ELF-1 (cell line): ENCODE measurements at regions not wholly inside any gene's neighbourhood (a gene's known extent, or its start where the extent isn't known, plus 50 kb on each side); places are given as distances from the start of the nearest gene placed in this dataset.
A peak's percentile ranks its signal among the peaks of the same experiment; 100 is the strongest.
"Not testable (repeated sequence)": the region's sequence is repeated elsewhere in the genome, so short reads cannot be mapped to it uniquely, and the experiment has no call there.

Source experiments
- DNase-seq: peaks from one replicate; pipeline ENCODE4 v3.0.0-alpha.2; 2016; ENCODE audit warnings: low read depth, low spot score

DNA sequence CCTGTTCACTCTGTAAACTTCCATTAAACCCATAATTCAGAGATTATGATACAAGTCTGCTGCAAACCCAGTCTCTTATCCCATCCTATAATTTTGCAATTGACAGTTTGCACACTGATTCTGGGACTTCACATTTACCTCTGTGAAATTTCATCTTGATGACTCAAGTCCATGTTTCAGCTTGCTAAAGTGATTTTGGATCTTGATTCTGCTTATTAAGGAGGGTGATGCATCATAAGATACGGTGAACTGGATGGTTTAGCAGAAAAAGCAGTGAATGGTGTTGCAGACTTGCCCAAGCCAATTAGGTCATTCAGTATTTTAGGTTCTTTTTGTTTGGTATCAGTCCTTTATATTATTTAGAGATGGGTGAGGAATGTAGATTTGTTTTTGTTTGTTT is 125.5 kb upstream of the PODXL start:
- no peak for DNase-seq

DNA sequence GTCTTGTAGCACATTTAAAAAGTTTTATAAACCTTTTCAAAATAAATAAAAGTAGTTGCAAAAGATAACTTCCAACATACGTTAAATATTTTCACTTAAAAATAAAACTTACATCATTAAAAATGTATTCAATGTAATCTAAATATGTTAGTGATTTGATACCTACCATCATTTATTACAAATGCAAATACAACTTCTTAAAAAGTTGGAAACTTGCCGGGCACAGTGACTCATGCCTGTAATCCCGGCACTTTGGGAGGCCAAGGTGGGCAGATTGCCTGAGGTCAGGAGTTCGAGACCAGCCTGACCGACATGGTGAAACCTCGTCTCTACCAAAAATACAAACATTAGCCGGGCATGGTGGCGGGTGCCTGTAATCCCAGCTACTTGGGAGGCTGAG is 122.6 kb upstream of the PODXL start:
- DNase-seq: not testable (repeated sequence)

DNA sequence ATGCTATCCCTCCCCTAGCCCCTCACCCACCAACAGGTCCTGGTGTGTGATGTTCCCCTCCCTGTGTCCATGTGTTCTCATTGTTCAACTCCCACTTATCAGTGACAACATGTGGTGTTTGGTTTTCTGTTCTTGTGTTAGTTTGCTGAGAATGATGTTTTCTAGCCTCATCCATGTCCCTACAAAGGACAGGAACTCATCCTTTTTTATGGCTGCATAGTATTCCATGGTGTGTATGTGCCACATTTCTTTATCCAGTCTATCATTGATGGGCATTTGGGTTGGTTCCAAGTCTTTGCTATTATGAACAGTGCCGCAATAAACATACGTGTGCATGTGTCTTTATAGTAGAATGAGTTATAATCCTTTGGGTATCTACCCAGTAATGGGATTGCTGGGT is 120.4 kb upstream of the PODXL start:
- DNase-seq: not testable (repeated sequence)

DNA sequence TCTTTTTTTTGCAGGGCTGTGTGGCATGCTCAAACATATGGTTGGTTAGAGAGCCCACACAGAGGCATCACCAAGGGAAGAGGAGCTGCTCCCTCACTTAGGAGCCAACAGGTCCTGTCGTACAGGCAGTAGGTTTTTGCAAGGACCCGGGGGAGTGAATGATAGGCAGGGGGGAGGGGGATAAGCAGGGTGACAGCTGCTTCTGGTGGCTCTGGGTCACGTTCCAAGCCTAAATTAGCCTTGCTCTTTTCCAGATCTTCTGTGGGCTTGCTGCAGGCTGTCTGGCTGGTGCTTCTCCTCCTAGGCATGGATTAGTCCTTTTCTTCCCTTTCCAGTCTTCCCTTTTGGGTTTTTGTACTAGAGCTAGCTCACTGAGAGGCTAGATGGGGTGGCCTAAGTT is 117.7 kb upstream of the PODXL start:
- no peak for DNase-seq

DNA sequence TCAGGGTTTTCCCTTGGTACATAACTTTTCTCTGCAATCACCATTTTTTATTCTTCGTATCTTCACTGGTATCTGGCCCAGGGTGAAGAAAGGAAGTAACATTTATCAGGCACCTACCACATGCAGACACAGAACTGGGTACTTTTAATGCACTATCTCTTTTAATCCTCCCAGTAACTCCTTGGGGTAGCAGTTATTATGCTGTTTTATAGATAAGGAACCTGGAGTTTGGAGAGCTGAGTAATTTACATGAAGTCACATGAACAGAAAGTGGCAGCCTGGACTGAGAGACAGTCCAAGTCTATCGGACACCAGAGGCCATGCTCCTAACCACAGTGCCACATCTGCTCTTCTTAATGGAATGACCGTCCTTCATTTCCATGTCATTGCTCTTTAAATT is 117.1 kb upstream of the PODXL start:
- DNase-seq: no peak

DNA sequence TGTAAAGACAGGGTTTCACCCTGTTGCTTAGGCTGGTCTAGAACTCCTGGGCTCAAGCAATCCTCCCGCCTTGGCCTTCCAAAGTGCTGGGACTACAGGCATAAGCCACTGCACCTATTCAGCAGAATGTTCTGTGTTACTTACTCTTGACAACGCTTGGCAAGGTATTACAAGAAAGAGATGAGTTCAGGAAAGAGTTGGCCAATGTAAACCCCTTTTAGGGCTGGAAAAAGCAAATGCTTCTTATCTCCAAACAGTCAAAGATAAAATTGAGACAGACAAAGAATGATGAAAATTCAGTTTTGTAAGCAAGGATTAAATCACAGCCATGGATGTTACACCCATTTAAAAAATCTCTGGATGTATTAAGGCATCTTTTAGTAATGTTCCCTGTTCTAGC is 114.0 kb upstream of the PODXL start:
- no peak for DNase-seq

DNA sequence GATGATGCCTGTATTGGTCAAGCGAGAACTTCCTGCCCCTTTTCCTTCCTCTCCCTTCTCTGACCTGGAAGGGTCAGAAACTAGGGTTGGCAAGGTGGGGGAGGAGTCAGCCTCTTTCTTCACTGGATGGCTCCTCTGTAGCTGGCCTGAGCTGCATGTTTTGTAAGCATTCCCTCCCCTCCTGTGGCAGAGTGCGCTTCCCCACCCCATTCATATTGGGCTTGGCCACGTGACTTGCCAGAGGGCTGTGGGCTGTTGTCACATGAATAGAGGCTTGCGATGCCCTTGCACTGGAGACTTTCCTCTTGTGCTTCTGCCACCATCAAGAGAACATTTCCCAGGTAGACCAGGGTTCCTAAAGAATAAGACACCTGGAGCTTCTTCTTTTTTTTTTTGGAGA is 111.3 kb upstream of the PODXL start:
- DNase-seq: peak; percentile 57

DNA sequence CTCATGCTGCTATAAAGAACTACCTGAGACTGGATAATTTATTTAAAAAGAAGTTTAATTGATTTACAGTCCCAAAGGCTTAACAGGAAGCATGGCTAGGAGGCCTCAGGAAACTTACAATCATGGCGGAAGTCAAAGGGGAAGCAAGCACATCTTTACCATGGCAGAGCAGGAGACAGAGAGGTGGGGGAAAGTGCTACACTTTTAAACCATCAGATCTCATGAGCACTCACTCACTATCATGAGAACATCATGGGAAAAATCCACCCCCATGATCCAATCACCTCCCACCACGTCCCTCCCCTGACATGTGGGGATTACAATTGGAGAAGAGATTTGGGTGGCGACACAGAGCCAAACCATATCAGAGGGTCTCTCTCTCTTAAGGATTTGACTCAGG is 108.6 kb upstream of the PODXL start:
- DNase-seq: no peak

DNA sequence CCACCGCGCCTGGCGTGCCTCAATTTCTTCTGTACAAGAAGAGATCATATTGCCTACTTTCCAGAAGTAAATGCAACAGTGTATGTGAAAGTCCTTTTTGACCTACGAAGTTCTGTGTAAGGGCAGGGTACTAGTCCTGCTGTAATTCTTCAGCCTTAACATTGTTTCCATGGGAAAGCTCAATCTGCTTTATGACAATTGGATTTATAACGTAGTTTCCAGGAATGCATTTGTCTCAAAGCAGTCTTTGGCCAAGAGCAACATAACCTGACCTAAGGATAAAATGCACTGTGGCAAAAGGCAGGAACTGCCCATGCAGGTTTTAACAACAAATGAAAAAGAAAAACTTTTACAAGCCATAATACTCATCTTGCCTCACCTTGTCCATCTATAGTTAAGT is 108.1 kb upstream of the PODXL start:
- no peak for DNase-seq

DNA sequence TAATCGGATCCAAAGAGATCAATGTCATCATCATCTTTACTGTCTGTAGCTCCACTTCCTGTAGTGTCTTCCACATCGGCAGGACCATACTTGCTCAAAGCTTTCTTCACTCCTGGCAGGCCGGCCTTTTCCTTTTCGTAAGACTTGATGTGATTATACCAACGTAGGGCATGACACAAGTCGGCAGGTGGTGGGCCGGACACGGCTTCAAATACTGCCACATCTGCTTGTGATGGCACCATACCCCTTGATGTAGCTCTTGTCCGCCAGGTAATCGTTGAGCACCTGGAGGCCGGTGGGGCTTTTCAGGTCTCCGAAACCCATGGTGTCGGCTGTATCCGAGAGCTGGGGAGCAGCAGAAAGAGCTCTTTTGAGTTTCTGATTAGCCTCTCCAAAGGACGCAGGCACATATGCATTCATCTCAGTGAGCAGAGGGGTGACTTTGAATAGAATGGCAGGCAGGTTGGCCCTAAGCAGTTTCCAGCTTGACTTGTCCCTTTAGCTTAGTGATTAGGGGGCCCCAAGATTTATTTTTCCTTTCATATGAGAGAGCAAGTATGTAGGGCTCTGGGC is 106.0 kb upstream of the PODXL start:
- DNase-seq: not testable (repeated sequence)

DNA sequence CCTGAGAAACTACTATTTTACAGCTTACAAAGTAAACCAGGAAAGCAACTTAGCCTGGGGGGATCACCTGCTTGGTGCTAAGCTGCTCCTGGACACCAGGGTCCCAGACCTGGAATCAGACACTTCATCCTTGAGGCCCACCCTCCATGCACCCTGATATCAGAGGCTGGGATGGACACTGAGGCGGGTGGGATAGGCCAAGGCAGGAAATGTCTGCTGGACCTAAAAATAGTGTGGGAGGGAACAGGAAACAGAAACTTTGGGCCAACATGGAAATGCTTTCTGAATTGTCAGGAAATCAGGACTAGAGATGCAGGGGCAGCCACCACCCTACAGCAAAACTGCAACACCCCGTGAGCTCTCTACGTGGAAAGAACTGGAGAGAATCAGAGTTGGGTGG is 101.5 kb upstream of the PODXL start:
- DNase-seq: no peak

DNA sequence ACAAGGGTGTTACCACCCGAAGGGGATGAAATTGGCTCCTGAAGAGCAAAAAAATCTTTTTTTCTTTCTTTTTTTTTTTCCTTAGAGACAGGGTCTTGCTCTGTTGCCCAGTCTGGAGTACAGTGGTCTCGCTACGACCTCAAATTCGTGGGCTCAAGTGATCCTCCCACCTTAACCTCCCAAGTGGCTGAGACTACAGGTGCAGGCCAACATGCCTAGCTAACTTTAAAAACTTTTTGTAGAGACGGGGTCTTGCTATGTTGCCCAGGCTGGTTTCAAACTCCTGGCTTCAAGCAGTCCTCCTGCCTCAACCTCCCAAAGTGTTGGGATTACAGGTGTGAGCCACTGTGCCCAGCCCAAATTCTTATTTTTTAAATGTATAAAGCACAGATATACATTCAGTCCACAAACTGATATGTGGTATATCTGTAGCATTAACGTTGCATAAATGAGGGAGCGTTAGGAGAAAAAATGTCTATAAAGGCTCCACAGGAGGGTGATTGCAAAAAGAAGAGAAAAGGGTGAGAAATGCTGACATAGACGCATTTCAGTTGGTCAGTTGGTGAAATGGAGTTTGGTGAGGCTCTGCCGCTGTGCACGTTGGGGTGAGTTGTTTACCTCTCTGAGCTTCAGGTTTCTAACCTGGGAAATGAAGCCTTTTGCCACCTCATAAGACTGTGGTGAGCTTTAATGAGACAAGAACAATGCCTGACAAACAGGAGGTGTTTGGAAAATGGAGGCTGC is 100.7 kb upstream of the PODXL start:
- DNase-seq: no peak

DNA sequence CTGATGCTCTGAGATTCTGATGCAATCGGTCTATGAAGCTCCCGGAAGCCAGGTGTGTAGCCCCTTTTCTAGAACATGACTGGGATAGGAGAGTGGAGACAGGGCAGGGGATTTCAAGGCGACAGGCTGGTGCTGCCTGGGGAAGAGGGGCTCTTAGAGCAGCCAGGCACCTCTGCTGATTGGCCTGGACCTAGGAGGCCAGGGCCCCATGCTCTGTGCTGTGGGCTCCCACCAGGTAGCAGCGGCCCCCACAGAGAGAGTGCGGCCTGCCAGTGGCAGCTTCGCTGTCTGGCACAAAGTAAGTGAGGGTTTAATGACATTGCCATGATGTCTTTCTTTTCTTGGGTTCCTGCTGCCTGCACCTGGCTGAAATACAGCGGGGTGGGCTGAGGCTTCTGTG is 99.4 kb upstream of the PODXL start:
- DNase-seq: no peak

DNA sequence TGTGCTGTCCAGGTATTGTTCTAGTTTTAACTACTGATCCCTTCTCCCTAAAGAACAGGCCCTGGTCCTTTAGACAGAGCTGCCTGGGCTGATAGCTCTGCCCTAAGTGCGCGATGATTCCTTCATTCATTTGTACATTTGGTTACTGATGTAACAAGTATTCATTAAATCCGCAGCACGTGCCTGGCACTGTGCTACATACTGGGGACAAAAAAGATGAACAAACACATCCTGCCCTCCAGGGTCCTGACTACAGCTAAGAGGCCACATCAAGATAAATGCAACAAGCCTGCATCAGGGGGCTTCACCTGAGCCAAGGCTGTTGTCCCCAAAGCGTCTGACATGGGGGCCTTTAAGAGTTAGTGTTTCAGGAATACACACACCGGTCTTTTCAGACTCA is 99.0 kb upstream of the PODXL start:
- DNase-seq: no peak

DNA sequence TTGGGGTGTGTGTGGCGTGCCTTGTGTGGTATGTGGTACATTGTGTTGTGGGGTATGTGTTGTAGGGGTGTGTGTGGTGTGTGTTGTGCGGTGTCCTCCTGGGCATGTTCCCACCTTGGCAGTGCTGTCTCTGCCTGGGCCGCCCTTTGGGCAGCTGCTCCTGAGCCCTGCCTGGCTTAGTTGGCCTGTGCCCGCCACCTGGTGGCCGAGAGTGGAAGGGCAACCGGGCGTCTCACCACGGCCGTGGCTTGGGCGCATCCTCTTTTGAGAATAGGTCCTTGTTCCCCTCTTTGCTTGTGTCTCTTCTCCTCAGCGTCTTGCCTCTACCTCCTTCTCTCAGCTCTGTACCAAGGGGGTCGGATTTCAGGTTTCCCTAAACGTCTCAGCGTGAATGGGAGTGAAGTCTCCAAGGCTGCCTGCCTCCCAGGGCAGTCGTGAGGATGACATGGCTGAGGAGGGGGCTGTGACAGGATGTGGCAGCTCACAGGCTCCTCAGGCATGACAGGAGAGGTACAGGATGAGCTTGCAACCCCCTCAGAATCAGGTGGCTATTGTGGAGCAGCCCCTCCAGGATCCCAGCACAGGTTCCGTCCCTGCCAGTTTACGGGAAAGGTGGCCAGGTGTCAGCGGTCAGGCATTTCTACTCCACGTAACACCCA is 98.4 kb upstream of the PODXL start:
- peak; percentile 92 for DNase-seq

DNA sequence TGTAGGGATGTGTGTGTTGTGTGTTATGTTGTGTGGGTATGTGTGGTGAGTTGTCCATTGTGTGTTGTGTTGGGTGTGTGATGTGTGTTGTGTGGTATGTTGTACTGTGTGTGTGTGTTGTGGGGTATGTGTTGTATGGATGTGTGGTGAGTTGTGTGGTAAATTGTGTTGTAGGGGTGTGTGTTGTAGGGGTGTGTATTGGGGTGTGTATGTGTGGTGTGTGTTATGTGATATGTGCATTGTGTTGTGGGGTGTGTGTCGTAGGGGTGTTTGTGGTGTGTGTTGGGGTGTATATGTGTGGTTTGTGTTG is 97.8 kb upstream of the PODXL start:
- DNase-seq: no peak

DNA sequence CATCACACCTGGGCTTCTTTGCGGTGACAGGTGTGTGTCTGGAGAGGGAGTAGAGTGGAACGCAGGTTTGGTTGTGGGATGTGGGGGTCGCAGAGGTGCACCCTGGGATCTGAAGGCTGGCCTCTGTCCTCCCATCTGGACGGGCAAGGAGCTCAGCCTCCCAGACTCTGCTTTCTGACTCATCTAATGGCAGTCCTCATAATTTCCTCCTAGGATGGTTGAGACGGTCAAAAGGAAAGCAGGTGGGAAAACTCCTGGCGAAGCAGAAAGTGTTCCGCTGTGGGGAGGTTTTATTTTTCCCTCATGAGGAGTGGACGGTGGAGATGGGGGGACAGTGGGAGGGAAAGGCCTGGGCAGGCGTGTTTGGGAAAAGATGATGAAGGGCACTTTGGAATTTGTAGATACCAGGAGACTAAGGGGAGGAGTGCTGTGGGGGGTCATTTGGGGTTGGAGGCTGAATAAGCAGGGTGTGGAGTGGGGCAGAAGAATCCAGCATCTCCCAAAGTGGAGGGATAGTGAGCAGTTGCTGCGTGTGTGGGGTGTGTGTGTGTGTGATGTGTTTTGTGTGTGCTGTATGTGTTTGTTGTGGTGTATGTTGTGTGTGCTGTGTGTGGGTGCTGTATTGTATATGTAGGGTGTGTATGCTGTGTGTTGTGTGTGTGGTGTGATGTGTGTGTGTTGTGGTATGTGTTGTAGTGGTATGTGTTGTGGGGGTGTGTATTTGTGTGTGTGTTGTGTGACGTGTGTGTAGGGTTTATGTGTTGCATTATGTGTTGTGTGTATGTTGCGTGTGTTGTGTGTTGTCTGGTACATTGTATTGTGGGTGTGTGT is 97.2 kb upstream of the PODXL start:
- DNase-seq: no peak

DNA sequence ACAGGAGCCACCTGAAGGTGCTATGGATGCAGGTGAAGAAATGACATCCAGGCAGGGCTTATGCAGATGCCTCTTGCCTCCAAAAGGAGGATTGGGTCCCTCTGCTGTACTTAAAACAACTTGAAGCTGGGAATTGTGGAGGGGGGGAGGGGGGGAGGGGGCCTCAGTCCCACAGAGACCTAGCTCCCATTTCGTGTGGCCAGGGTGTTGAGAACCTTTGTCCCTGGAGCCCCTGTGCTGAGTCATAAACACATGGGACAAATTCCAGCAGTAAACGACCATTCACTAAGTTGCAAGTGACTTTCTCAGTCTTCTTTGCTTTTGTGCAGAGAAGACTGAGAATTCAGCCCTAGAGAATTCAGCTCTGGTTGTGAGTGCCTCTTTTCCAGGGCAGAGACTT is 96.5 kb upstream of the PODXL start:
- DNase-seq: no peak

DNA sequence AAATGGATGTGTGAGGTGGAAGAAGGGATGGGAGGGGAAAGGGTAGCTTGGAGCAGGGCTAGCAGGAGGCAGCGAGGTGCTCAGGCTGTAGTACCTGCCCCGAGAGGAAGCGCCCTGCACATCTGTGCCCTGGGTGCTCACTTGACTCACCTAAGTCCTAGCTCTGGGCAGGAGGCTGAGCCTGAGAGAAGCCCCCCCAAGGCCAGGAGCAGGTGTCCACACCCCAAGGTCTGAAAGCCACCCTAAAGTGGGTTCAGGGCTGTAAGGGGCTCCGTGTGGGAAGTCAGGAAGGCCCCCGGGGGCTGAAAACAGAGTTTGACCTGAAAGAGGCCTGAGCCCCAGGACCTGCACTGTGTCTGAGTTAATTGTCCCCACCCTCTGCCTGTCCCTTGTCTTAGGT is 95.8 kb upstream of the PODXL start:
- peak; percentile 56 for DNase-seq

DNA sequence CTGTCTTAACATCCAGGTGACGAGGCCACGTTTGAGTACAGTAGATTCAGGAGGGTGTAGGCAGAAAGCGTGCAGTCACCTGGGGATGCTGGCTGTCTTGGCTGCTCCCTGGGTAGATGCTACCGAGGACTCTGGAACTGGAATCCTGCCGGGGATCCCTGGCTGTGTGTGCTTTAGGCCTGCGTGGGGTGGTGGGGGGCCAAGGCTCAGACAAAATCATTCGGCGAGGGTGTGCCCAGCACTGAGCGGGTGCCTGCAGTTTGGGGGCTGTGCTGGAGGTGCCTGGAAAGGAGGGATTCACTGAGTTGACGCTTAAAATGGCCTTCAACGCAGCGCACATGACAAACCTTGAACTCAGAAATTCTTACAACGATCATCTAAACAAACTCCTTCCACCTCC is 93.5 kb upstream of the PODXL start:
- no peak for DNase-seq

DNA sequence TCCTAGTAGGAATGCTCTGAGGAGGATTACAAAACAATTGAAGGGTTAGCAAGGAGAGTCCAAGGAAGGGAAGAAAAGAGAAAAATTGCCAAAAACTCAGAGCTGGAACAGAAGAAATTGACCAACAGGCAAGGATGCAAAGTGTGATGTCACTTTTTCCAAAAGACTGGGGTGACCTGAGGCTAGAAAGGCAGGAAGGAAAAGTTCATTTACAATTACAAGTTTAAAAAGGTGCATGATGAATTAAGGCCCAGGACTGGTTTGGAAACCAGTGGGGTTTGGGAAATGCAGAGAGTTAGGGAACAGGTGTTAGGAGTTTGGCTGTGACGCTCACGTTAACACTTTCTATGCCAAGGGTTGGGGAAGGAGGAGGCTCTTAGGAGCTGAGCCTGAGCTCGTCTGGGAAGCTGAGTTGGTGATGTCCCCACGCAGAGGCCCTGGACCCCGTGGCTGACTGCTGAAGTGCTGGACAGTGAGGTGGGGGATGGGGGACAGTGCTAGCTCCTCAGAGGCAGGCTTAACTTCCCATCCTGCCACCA is 92.6 kb upstream of the PODXL start:
- DNase-seq: peak; percentile 74

DNA sequence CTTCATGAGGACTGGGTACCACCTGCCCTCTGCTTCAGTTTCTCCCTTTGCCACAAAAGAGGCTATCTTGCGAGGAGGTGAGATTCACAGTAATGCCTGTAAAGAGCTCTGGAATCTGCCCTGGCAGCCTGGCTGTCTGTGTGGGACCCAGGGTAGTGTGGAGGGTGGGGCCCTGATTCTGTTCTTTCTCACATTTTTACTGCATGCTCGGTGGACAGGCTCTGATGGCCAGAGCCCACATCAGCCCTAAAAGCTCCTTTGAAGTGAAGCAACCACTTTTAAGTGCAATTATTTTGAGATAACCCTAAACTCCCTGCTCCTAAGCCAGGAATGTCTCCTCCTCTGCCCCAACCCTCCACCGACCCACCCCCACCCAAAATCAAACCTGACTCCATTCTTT is 92.1 kb upstream of the PODXL start:
- peak; percentile 92 for DNase-seq
